ENCODE measurements at regions not wholly inside any gene's neighbourhood (a gene's known extent, or its start where the extent isn't known, plus 50 kb on each side); places are given as distances from the start of the nearest gene placed in this dataset.

DNA sequence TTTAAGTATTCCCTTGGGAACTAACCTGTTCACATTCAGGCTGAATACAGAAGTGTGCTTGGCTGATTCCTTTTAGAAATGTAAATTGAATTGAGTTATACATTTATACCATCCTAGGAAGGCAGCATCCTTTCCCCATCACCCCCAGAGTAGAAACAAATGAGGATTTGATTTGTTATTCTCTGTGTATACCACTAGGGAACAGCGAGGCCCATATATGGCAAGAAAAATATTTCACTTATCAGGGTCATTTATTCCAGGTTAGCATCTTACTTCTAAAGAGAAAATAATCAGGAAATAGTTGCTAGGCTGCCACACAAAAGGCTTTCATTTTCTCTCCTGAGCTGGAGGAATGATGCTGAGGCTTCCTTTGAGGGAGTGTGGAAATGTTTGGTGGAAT, 516.9 kb downstream of the PIK3C3 start:
- TF ChIP-seq POLR2A (IDR thresholded peaks at IDR 0.05; ENCODE audit: low read depth, low read length) (no peak), POLR2AphosphoS5 (IDR thresholded peaks at IDR 0.05; ENCODE audit: low read depth, low read length) (no peak), TAF1 (IDR thresholded peaks at IDR 0.05; ENCODE audit: borderline replicate concordance, low read depth, low read length) (no peak)
- FAIRE-seq (no peak), DNase-seq (ENCODE audit: insufficient read length) (no peak)

DNA sequence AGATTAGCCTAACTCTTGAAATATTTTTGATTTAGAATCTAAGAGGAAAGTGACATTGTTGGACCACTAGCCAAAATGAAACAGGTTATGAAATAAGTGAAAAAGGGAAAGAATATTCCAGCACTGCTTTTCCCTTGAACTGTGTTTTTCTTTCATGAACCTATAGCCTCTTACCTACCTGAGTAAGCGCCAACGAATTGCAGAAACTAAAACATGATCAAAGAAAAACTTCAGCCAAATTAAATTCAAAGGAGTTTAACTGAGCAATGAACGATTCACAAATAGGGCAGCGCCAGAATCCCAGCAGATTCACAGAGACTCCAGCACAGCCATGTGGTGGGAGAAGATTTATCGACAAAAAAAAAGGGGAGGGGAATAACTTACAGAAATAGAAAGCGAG, 518.6 kb downstream of the PIK3C3 start:
- FAIRE-seq = no peak
- TF ChIP-seq POLR2A (IDR thresholded peaks at IDR 0.05; ENCODE audit: low read depth, low read length) = no peak
- TF ChIP-seq POLR2AphosphoS5 (IDR thresholded peaks at IDR 0.05; ENCODE audit: low read depth, low read length) = no peak
- no peak for TF ChIP-seq TAF1 (IDR thresholded peaks at IDR 0.05; ENCODE audit: borderline replicate concordance, low read depth, low read length)
- DNase-seq (ENCODE audit: insufficient read length) = no peak

DNA sequence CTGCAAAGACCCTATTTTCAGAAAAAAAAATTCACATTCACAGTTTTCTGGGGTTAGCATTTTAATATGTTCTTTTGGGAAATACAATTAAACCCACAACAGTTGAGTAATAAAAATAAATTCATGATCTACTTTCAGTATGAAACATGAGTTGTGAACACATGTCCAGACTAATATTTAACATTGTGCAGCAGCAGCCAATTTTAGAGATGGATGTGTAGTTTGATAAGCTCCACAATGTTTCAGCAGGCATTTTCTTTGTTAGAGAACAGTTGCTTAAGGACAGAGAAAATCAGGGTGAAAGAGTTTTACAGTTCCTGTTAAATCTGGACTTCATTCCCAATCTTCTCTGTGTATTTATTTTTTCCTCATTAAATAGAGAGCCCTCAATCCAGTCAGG, 519.5 kb downstream of the PIK3C3 start:
- DNase-seq (ENCODE audit: insufficient read length) (no peak), FAIRE-seq (no peak)
- no peak for TF ChIP-seq TAF1 (IDR thresholded peaks at IDR 0.05; ENCODE audit: borderline replicate concordance, low read depth, low read length)
- TF ChIP-seq POLR2A (IDR thresholded peaks at IDR 0.05; ENCODE audit: low read depth, low read length) = no peak
- no peak for TF ChIP-seq POLR2AphosphoS5 (IDR thresholded peaks at IDR 0.05; ENCODE audit: low read depth, low read length)

DNA sequence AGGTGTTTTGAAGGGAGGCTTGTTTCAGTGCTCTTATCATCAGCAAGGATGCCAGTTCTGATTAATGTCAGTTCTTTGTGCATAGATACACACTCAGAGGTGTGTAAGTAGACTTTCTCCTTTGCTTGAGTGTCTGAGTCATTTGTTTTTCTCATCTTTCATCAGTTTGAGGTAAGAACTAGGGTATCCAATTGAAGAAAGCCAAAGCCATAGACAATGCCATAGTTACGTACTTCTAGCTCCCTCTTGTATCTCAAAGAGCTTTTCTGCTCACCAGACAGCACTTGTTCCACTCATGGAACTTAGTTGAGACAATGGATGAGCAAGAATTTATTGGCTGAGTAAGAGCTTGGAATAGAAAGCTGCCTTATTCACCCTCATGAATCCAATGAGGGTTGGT, 520.1 kb downstream of the PIK3C3 start:
- TF ChIP-seq TAF1 (IDR thresholded peaks at IDR 0.05; ENCODE audit: borderline replicate concordance, low read depth, low read length) (no peak), POLR2AphosphoS5 (IDR thresholded peaks at IDR 0.05; ENCODE audit: low read depth, low read length) (no peak), POLR2A (IDR thresholded peaks at IDR 0.05; ENCODE audit: low read depth, low read length) (no peak)
- DNase-seq (ENCODE audit: insufficient read length) (no peak), FAIRE-seq (no peak)

DNA sequence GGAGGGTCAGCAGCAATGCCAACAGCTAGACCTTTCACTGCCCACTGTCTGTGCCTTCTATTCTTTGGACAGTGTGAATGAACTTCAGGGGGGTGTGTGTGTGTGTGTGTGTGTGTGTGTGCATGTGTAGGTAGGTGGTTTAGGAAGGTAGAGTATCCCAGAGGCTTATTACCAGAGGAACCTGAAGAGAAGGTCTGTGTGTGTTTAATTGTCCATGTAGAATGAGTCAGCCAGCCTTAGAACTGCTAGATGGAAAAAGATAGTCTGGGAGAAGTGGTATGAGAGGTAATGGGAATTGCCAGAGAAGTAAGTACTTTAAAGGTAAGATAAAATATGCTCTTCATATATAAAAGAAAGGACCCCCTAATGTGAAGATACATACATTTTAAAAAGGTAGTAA, 522.2 kb downstream of the PIK3C3 start:
- TF ChIP-seq TAF1 (IDR thresholded peaks at IDR 0.05; ENCODE audit: borderline replicate concordance, low read depth, low read length) = no peak
- no peak for TF ChIP-seq POLR2A (IDR thresholded peaks at IDR 0.05; ENCODE audit: low read depth, low read length)
- no peak for TF ChIP-seq POLR2AphosphoS5 (IDR thresholded peaks at IDR 0.05; ENCODE audit: low read depth, low read length)
- no peak for FAIRE-seq

DNA sequence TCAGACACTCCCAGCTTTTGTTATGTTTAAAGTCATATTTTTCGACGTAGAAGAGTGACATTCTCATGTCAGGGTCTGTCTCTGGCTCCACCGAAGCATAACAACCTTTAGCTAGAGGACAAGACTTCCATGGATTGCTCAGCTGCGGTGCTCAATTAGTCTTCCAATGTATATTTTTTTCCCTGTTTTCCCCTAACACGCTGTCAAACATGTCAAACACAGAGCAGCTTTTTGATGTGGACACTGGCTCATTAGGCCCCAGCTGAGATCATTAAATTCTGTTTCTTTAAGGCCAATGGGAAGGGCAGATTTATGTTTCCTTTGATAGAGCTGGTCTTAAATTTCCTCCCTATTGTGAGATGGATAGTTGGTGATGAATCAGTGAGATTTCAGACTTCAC, 525.4 kb downstream of the PIK3C3 start:
- no peak for FAIRE-seq
- no peak for DNase-seq (ENCODE audit: insufficient read length)
- TF ChIP-seq POLR2AphosphoS5 (IDR thresholded peaks at IDR 0.05; ENCODE audit: low read depth, low read length) = no peak

More for the DNA sequence above, 522.2 kb downstream of the PIK3C3 start:
- no peak for DNase-seq (ENCODE audit: insufficient read length)

DNA sequence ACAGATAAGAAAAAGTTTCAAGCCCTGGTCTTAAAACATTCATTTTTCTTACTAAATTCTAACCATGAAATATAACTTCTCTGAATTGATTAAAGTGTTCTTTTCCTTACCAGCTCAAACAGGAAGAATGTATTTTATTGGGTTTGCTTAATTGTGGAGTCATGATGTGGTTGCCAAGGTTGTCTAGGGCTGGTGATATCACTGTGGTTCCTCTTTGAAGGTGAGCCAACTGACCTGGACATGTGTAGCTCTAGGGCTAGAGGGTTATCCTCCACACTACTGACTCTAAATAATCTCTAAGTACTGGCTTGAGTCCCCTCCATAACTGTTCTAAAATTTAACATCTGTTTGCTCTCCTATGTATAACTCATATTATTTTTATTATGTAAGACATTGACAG, 529.6 kb downstream of the PIK3C3 start:
- FAIRE-seq = no peak
- no peak for DNase-seq (ENCODE audit: insufficient read length)

DNA sequence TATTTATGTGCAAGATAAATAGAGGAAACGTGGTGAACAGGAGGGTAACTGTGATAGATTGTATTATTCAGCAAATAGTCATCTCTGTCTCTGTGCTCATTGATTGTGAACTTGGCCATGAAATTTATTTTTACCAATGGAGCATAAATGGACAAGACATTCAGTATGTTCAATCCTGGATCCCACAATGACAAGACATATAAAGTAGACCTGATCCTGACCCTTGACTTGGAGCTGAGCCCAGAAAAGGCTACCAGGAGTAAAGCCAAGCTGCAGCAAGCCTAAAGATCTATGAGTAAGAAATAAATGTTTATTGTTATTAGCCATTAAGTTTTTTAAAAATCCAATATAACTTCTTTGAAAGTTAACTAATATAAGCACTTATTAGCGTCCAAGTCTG, 531.2 kb downstream of the PIK3C3 start:
- FAIRE-seq (no peak), DNase-seq (ENCODE audit: insufficient read length) (no peak)
- TF ChIP-seq POLR2AphosphoS5 (IDR thresholded peaks at IDR 0.05; ENCODE audit: low read depth, low read length) = no peak
- TF ChIP-seq TAF1 (IDR thresholded peaks at IDR 0.05; ENCODE audit: borderline replicate concordance, low read depth, low read length) = no peak
- no peak for TF ChIP-seq POLR2A (IDR thresholded peaks at IDR 0.05; ENCODE audit: low read depth, low read length)

More for the DNA sequence above, 529.6 kb downstream of the PIK3C3 start:
- TF ChIP-seq TAF1 (IDR thresholded peaks at IDR 0.05; ENCODE audit: borderline replicate concordance, low read depth, low read length) (no peak), POLR2A (IDR thresholded peaks at IDR 0.05; ENCODE audit: low read depth, low read length) (no peak), POLR2AphosphoS5 (IDR thresholded peaks at IDR 0.05; ENCODE audit: low read depth, low read length) (no peak)

DNA sequence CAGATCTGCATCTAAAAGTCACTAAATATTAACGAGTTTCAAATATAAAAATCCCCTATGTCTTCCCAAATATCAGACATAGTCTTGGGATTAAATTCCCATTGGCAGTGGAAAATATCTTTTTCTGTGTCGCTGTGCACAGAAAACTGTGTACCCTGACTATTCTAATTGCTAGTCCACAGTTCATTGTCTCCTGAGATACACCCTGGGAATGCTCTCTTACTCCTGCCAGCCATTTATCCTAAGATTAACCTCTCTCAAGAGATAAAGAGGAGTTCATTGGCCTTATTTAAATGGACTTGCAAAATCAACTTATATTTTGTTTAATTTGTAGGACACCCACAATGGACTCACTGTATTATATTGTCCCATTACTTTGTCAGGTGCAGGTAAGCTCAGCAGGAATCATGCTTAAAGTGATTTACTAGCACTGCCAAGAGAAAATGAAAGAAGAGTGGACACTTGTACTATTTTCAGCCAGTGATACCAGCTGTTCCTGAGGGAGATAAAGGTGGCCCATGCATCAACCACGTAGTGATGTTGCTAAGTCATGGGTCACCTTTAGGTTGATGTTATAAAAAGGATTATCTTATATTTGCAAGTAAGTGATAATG, 553.8 kb downstream of the PIK3C3 start:
- FAIRE-seq (no peak), DNase-seq (ENCODE audit: insufficient read length) (no peak)
- TF ChIP-seq TAF1 (IDR thresholded peaks at IDR 0.05; ENCODE audit: borderline replicate concordance, low read depth, low read length) = no peak
- TF ChIP-seq POLR2AphosphoS5 (IDR thresholded peaks at IDR 0.05; ENCODE audit: low read depth, low read length) = no peak
- no peak for TF ChIP-seq POLR2A (IDR thresholded peaks at IDR 0.05; ENCODE audit: low read depth, low read length)

DNA sequence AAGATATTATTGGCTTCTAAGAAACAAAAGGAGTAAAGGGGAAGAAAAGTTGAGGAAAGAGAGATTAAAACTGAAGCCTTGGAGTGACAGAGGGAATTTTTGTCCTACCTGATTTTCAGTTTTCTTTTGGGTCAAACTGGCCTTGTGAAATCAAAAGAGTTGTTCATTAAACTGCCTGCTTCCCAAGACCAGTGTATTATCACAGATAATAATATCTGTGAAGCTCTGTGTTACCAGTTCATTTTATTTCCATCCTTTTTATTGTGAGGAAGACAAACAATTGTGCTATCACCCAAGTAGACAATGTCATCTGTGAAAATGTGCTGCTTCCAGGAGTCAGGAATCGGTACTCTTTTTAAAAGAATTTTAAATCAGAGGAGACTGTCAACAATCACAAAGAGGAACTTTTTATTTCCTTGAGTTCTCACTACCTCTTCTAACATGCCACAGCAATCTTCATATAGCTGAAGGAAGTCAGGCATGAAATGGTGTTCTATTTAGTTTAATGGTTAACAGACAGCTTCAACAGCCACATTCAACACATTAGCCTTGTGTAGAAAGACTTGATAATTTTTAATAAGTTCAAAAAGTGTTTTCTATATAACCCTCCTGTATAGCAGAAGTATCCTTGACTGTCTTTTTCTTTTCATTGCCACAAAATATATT, 554.8 kb downstream of the PIK3C3 start:
- DNase-seq (ENCODE audit: insufficient read length) = no peak
- no peak for FAIRE-seq
- TF ChIP-seq POLR2AphosphoS5 (IDR thresholded peaks at IDR 0.05; ENCODE audit: low read depth, low read length) = no peak
- no peak for TF ChIP-seq TAF1 (IDR thresholded peaks at IDR 0.05; ENCODE audit: borderline replicate concordance, low read depth, low read length)
- TF ChIP-seq POLR2A (IDR thresholded peaks at IDR 0.05; ENCODE audit: low read depth, low read length) = no peak

DNA sequence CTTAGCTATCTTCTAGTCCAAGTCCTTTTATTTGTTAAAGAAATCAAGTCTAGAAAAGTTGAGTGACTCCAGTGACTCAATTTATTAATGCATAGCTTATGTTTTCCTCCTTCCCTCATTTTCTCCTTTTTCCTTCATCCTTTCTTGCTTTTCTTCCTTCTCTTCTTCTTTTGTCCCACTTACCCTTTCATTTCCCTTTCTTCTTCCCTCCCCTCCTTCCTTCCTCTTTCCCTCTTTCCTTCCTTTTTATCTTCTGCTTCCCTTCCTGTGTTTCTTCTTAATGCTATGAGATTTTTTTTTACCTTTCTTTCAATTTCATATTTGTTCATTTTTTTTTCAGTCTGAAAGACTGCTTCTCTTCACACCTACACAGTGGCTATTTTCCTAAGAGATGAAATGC, 555.5 kb downstream of the PIK3C3 start:
- no peak for FAIRE-seq
- DNase-seq (ENCODE audit: insufficient read length) = no peak
- no peak for TF ChIP-seq POLR2AphosphoS5 (IDR thresholded peaks at IDR 0.05; ENCODE audit: low read depth, low read length)
- TF ChIP-seq POLR2A (IDR thresholded peaks at IDR 0.05; ENCODE audit: low read depth, low read length) = no peak

DNA sequence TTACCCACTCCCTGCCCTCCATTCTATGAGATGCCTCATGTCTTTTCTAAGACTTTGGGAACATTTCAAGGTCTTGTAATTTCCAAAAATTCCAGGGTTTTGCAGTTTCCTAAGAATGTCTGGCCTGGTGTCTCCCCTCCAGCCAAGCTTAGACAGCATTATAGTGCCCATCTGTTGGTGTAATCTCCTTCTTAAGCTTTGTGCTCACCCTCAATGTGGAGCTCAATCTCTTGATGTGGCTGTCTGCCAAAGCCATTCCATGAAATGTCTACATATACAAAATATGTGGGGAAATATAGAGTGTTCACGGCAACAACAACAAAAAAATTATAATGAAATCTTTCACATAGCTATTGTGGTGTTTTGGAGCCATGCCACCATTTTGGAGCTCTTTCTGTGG, 558.4 kb downstream of the PIK3C3 start:
- FAIRE-seq (no peak), DNase-seq (ENCODE audit: insufficient read length) (no peak)
- TF ChIP-seq POLR2AphosphoS5 (IDR thresholded peaks at IDR 0.05; ENCODE audit: low read depth, low read length) (no peak), POLR2A (IDR thresholded peaks at IDR 0.05; ENCODE audit: low read depth, low read length) (no peak), TAF1 (IDR thresholded peaks at IDR 0.05; ENCODE audit: borderline replicate concordance, low read depth, low read length) (no peak)

All from GM12892 (cell line).